ENCODE measurements at regions not wholly inside any gene's neighbourhood (a gene's known extent, or its start where the extent isn't known, plus 50 kb on each side); places are given as distances from the start of the nearest gene placed in this dataset.
A peak's percentile ranks its signal among the peaks of the same experiment; 100 is the strongest.

DNA sequence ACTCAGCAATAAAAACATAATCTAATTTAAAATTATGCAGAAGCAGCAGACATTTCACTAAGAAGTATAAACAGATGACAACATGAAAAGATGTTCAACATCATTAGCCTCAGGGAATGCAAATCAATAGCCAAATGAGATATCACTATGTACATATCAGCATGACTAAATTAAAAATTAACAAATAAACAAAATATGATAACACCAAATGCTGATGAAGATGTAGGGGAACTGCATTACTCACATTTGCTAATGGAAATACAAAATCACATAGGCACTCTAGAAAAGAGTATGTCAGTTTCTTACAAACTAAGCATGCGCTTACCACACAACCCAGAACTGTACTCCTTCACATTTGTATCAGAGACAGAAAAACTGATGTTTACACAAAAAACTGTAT, 487.2 kb upstream of the REG3G start:
- ATAC-seq (ENCODE audit: low read depth) (no peak), DNase-seq (ENCODE audit: low spot score in 2 of 2) (no peak)
- H3K36me3 Mint-ChIP-seq = no peaks in the 10 kb centered on the region
- H3K4me1 Mint-ChIP-seq = no peaks in the 10 kb centered on the region
- H3K27me3 Mint-ChIP-seq = no peaks in the 10 kb centered on the region
- H3K9me3 Mint-ChIP-seq = peaks cover 7% of the 10 kb centered on the region
- H3K4me3 Mint-ChIP-seq = no peak overlapping the region
- no peak overlapping the region for H3K27ac Mint-ChIP-seq

DNA sequence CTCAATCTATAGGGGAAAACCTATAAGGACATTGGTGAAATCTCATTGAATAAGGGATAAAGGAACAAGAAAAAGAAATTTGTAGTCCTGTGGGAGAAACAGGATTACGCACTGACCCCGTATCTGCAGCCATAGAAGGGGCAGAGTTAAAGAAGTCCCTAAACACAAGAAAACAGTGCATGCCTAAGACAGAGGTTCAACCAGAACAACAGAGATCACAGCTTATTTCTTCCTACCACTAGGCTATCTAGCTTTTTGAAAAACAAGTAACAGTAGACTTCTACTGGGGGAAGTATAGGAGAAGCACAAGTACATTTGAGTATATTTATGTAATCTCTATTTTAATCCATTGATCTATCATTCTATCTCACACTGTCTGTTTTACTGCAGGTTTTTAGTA, 485.2 kb upstream of the REG3G start:
- H3K27me3 Mint-ChIP-seq = no peaks in the 10 kb centered on the region
- H3K27ac Mint-ChIP-seq = no peak overlapping the region
- H3K4me3 Mint-ChIP-seq = no peak overlapping the region
- H3K36me3 Mint-ChIP-seq = no peaks in the 10 kb centered on the region
- DNase-seq (ENCODE audit: low spot score in 2 of 2) = no peak
- H3K4me1 Mint-ChIP-seq = no peaks in the 10 kb centered on the region
- no peak for ATAC-seq (ENCODE audit: low read depth)
- H3K9me3 Mint-ChIP-seq = peaks cover 7% of the 10 kb centered on the region

DNA sequence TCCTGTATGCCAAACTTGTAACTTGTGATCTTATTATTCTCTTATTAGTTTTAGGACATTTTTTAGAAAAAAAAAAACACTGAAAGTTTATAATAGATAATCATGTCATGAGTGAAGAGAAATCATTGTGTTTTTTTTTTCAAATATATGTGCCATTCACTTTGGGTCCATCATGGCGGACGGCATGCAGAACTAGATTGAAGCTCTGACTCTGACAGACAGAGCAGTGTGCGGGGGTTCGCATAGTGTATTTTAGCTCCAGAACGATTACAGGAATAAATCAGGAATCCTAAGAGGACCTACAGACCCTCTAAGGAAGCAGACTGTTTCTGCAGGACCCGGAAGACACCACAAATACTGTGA, 484.4 kb upstream of the REG3G start:
- Mint-ChIP-seq H3K36me3 (no peaks in the 10 kb centered on the region), H3K4me1 (no peaks in the 10 kb centered on the region), H3K27me3 (no peaks in the 10 kb centered on the region), H3K9me3 (peaks cover 7% of the 10 kb centered on the region), H3K4me3 (peak overlapping the region; percentile 41), H3K27ac (no peak overlapping the region)
- ATAC-seq (ENCODE audit: low read depth) (no peak), DNase-seq (ENCODE audit: low spot score in 2 of 2) (no peak)

DNA sequence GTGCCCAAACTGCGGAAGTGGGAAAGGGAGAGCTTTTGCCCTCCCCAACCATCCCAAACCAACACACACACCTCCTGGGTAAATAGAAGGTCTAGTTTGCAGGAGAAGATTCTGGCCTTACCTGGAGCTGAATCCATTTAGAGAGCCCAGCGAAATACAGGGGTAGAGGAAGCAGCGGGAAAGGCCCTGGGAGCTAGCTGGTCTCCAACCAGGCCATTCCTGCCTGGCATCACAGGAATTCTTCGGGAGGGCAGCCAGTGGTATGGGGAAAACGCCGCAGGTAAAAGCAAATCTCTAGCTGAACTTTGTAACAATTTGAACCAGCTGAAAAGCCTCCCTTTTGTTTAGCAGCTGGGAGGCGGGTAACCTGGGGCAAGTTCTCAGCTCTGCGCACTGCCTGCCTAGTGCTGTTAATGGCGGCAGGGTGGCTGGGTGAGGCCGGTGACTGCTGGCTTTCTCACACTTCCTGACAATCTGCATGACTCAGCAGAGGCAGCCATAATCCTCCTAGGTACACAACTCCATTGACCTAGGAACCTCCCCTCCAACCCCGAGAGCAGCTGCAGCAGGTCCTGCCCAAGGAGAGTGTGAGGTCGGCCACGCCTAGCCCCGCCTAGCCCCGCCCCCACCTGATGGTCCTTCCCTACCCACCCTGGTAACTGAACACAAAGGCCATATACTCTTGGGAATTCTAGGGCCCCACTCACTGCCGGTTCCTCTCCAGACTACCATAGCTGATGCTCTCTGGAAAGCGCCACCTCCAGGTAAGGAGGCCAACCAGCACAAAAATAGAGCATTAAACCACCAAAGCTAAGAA, 483.8 kb upstream of the REG3G start:
- Mint-ChIP-seq H3K4me1 (no peaks in the 10 kb centered on the region), H3K27me3 (no peaks in the 10 kb centered on the region), H3K9me3 (peaks cover 6% of the 10 kb centered on the region), H3K27ac (no peak overlapping the region), H3K36me3 (no peaks in the 10 kb centered on the region), H3K4me3 (no peak overlapping the region)
- DNase-seq (ENCODE audit: low spot score in 2 of 2) (no peak), ATAC-seq (ENCODE audit: low read depth) (peak; percentile 31)

DNA sequence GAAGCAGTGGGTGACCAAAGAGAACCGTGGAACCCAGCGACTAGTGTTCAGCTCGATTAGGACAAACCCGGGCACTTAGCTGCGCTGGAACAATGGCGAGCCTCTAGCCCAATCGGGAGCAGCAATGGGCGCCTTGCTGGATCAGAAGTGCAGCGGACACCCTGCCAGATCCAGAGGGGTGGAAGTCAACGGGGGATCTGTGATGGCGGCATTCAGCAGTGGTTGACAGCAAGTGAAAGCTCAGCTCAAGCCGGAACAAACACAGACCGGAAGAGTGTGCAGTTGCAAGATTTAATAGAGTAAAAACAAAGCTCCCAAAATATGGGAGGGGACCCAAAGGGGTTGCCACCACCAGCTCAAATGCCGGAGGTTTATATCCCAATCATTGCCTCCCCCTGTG, 478.7 kb upstream of the REG3G start:
- peaks cover 13% of the 10 kb centered on the region for H3K9me3 Mint-ChIP-seq
- no peaks in the 10 kb centered on the region for H3K27me3 Mint-ChIP-seq
- no peak for ATAC-seq (ENCODE audit: low read depth)

DNA sequence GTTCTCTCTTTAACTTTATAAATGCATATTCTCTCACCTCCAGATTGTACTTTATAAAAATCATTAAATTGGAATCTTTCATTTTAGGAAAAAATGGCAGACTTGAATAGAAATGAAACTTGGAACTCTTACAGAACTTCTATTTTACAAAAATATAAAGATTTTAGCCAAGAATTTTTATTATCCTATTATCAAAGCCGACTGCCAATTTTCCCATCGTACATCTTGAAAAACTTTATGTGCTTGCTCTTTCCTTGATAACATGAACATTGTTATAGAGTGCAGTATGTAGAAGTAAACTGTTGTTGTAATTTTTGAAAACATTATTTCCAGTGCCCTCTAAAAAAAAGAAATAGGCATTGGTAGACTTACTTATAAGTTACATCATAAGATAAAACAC, 475.7 kb upstream of the REG3G start:
- Mint-ChIP-seq H3K4me1 (no peaks in the 10 kb centered on the region), H3K36me3 (no peaks in the 10 kb centered on the region), H3K27me3 (no peaks in the 10 kb centered on the region), H3K27ac (no peak overlapping the region), H3K4me3 (no peak overlapping the region), H3K9me3 (peaks cover 11% of the 10 kb centered on the region)
- DNase-seq (ENCODE audit: low spot score in 2 of 2) (no peak), ATAC-seq (ENCODE audit: low read depth) (no peak)

More for the DNA sequence above, 478.7 kb upstream of the REG3G start:
- H3K36me3 Mint-ChIP-seq = no peaks in the 10 kb centered on the region
- no peak overlapping the region for H3K4me3 Mint-ChIP-seq
- no peak overlapping the region for H3K27ac Mint-ChIP-seq
- H3K4me1 Mint-ChIP-seq = no peaks in the 10 kb centered on the region
- no peak for DNase-seq (ENCODE audit: low spot score in 2 of 2)

DNA sequence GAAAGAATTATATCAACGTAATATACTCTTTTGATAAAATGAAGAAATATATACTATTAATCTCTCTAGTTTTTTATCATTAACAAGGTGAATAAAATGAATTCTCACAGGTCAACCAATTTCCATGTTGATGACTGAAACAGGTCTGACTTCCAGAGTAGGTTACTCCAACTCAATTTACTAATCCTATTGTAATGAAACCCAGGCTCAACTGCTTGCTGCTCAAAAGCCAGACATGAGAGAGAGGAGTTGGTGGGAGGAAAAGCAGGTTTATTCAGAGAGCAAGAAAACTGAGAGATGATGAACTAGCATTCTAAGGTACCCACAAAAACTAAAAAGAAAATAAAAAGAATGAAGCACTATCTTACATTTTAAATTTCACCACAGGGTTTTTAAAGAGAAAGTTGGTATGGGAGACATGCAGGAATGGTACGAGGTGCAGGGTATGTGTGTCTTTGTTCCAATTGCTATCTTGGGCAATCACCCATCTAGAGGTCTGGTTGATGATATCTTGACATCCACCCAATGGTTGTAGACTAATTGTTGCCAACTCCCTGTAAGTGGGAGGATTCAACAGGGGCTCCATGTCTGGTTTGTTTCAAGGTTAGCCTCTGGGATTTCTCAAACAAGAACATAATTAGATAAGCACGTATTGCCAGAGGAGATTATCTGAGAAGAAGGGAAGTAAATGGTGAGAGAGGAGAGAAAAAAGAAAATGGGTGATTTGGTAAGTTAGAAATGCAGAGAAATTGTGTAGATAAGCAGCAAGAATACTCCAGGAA, 471.4 kb upstream of the REG3G start:
- Mint-ChIP-seq H3K27me3 (no peaks in the 10 kb centered on the region), H3K4me3 (no peak overlapping the region), H3K36me3 (no peaks in the 10 kb centered on the region), H3K9me3 (peaks cover 4% of the 10 kb centered on the region), H3K27ac (no peak overlapping the region), H3K4me1 (no peaks in the 10 kb centered on the region)
- no peak for ATAC-seq (ENCODE audit: low read depth)
- DNase-seq (ENCODE audit: low spot score in 2 of 2) = no peak

DNA sequence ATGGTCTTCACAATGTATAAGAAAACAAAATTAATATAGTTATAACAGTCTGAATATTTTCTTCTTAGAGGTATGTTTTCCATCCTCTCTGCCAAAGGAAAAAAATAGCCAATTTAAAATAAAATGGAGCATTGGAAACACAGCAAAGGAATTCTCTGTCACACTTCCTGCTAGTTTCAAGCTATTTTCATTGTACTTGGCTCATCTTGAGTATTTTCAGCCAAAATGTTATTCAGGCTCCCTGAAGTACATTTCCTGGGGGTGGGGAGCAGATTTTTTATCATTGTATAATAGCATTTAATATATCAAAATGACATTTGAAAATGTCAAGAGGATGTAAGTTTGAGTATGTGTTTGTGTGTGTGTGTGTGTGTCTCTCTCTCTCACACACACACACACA, 463.6 kb upstream of the REG3G start:
- no peaks in the 10 kb centered on the region for H3K4me1 Mint-ChIP-seq
- DNase-seq (ENCODE audit: low spot score in 2 of 2) (no peak), ATAC-seq (ENCODE audit: low read depth) (no peak)
- no peak overlapping the region for H3K4me3 Mint-ChIP-seq
- no peaks in the 10 kb centered on the region for H3K27me3 Mint-ChIP-seq
- no peaks in the 10 kb centered on the region for H3K36me3 Mint-ChIP-seq
- peaks cover 1% of the 10 kb centered on the region for H3K9me3 Mint-ChIP-seq
- no peak overlapping the region for H3K27ac Mint-ChIP-seq

DNA sequence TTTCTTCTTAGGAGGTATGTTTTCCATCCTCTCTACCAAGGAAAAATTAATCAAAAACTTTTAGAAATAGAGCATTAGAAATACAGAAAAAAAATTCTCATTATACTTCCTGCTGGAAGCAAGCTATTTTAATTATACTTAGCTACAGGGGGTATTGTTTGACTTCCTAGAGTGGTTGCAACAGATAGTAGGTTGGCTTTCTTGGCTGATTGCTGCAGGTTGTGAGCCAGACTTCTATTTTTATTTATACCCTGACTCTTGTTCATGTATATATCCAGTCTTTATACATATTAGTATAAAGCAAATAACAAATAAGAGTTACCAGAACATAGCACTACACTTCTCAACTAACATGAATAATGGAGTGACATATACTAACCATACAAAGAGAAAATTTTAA, 460.8 kb upstream of the REG3G start:
- H3K27me3 Mint-ChIP-seq = no peaks in the 10 kb centered on the region
- peaks cover 3% of the 10 kb centered on the region for H3K9me3 Mint-ChIP-seq

DNA sequence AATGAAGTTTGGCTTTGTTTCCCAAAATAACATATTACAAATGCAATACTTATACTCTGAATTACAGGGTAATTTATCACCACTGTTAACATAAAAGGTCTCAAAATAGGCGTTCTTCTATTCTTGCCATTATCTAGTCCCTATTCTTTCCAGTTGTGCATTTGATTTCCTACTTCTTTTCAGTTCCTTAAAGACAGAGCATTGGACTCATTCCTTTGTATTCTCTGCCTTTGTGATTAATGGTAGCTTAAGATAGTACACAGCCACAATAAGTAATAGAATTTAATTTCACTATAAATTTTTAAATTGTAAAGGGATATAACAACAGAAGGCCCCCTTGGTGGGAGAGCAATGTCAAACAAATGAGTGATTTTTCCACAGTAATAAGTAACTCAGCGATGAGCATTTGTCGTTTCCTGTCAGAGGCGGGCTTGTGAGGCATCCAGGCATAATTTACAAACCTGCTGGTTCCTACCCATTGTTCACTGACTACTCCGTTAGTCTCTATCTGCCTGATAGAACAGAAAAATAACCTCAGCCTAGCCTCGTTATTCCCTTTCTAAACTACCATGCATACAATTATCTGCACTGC, 456.6 kb upstream of the REG3G start:
- peaks cover 7% of the 10 kb centered on the region for H3K9me3 Mint-ChIP-seq
- no peaks in the 10 kb centered on the region for H3K27me3 Mint-ChIP-seq
- no peak overlapping the region for H3K27ac Mint-ChIP-seq
- no peak for ATAC-seq (ENCODE audit: low read depth)
- H3K4me3 Mint-ChIP-seq = no peak overlapping the region
- no peak for DNase-seq (ENCODE audit: low spot score in 2 of 2)
- H3K36me3 Mint-ChIP-seq = no peaks in the 10 kb centered on the region
- H3K4me1 Mint-ChIP-seq = no peaks in the 10 kb centered on the region

More for the DNA sequence above, 460.8 kb upstream of the REG3G start:
- no peaks in the 10 kb centered on the region for H3K36me3 Mint-ChIP-seq
- H3K4me1 Mint-ChIP-seq = no peaks in the 10 kb centered on the region
- H3K27ac Mint-ChIP-seq = no peak overlapping the region
- DNase-seq (ENCODE audit: low spot score in 2 of 2) (no peak), ATAC-seq (ENCODE audit: low read depth) (no peak)
- no peak overlapping the region for H3K4me3 Mint-ChIP-seq

DNA sequence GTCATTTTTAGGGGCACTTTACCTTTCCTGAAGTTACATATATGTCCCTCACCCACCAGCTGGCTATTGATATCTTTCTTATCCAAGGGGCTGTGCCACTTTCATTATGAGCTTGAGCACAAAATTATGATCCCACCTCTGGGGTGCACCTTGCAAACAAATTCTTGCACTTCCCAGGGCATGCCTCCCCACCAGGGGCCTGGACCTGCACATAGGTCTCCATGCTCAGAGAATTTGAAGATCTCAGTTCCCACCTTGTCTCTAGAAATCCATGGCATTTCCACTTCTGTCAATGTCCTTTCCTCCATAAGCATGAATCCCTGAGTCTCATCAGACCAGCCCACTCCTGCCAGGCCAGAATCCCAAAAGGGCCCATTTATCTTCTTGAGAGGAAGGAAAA, 449.1 kb upstream of the REG3G start:
- no peaks in the 10 kb centered on the region for H3K27me3 Mint-ChIP-seq
- DNase-seq (ENCODE audit: low spot score in 2 of 2) (no peak), ATAC-seq (ENCODE audit: low read depth) (no peak)
- H3K36me3 Mint-ChIP-seq = no peaks in the 10 kb centered on the region
- H3K4me3 Mint-ChIP-seq = no peak overlapping the region
- no peak overlapping the region for H3K27ac Mint-ChIP-seq
- no peaks in the 10 kb centered on the region for H3K9me3 Mint-ChIP-seq
- no peaks in the 10 kb centered on the region for H3K4me1 Mint-ChIP-seq

DNA sequence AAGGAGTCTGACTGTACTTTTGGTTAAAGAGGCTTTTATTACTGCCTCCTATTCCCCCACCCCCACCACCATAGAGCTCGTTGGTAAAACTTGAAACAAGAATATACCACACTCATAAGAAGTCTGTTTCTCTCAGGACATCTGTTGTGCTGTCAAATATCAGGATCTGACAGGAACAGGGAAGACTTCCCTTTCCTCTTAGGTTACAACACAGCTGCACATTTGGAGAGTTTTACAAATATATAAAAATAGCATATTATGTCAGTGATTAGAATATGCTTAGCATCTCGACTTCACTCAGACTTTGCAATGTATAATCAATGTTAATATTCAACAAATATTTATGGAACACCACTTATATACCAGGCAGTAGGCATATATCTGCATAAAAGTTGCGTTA, 439.6 kb upstream of the REG3G start:
- no peak overlapping the region for H3K27ac Mint-ChIP-seq
- peaks cover 14% of the 10 kb centered on the region for H3K9me3 Mint-ChIP-seq
- no peak overlapping the region for H3K4me3 Mint-ChIP-seq
- H3K36me3 Mint-ChIP-seq = no peaks in the 10 kb centered on the region
- DNase-seq (ENCODE audit: low spot score in 2 of 2) (no peak), ATAC-seq (ENCODE audit: low read depth) (no peak)
- no peaks in the 10 kb centered on the region for H3K4me1 Mint-ChIP-seq
- H3K27me3 Mint-ChIP-seq = no peaks in the 10 kb centered on the region

DNA sequence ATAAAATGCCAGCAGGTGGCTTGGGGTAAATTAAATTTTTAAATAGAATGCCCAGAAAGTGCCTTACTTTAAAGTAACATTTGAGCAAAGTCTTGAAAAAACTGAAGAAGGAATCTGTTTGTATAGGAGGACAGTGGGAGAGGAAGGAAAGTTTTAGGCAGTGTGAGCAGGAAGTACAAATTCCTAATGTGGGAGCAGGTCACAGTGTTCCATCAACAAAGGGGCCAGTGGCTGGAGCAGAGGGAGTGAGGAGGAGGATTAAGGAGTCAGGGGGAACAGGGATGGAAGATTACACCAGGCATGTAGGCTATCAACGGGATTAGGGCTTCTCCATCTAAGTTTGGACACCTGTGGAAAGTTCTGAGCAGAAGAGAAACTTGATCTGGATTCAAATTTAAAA, 439.2 kb upstream of the REG3G start:
- Mint-ChIP-seq H3K27ac (no peak overlapping the region), H3K4me1 (no peaks in the 10 kb centered on the region), H3K27me3 (no peaks in the 10 kb centered on the region), H3K4me3 (no peak overlapping the region), H3K9me3 (peaks cover 14% of the 10 kb centered on the region), H3K36me3 (no peaks in the 10 kb centered on the region)
- ATAC-seq (ENCODE audit: low read depth) (no peak), DNase-seq (ENCODE audit: low spot score in 2 of 2) (no peak)

DNA sequence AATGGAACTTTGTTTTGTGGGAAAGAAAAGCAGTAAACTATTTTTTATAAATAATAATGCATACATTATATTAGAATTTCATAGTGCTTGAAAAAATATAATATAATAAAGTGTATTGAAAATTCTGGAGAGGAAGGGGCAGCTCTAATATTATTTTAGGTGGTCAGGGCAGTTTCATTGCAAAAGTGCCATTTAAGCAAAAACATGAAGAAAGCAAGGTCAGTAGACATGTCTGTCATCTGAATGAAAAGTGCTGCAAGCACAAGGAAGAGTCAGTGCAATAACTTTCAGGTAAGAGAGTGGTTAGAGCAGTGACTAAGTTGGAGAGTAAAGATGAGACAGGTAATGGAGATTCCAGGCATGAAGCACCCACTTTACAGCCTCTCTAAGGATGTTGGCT, 435.6 kb upstream of the REG3G start:
- no peak for ATAC-seq (ENCODE audit: low read depth)
- H3K4me3 Mint-ChIP-seq = no peak overlapping the region

More for the DNA sequence above, 435.6 kb upstream of the REG3G start:
- Mint-ChIP-seq H3K4me1 (no peaks in the 10 kb centered on the region), H3K27me3 (no peaks in the 10 kb centered on the region), H3K9me3 (peaks cover 8% of the 10 kb centered on the region), H3K36me3 (no peaks in the 10 kb centered on the region), H3K27ac (no peak overlapping the region)
- DNase-seq (ENCODE audit: low spot score in 2 of 2) = no peak

Data from memory B cell (primary cell).